Hepatocyte (in vitro differentiated cells): ENCODE measurements at regions not wholly inside any gene's neighbourhood (a gene's known extent, or its start where the extent isn't known, plus 50 kb on each side); places are given as distances from the start of the nearest gene placed in this dataset.

Experiments used
- DNase-seq: peaks from one replicate; pipeline ENCODE4 v3.0.0-alpha.2; 2016; ENCODE audit warnings: low spot score
- H2AFZ ChIP-seq: fragments of 200-600 bp; sonication (generic); 2 replicates; pipeline ENCODE4 v1.6.0; 2016; ENCODE audit warnings: antibody characterized with exemption, mild to moderate bottlenecking
- H3K27ac ChIP-seq: fragments of 200-600 bp; sonication (generic); 2 replicates; pipeline ENCODE4 v1.5.1; 2016; ENCODE audit warnings: mild to moderate bottlenecking
- H3K27me3 ChIP-seq: fragments of 200-600 bp; sonication (generic); 2 replicates; pipeline ENCODE4 v1.6.1; 2016
- H3K36me3 ChIP-seq: fragments of 200-600 bp; sonication (generic); replicated peaks from 2 replicates; pipeline ENCODE4 v1.5.1; 2016; ENCODE audit warnings: low read depth; ENCODE audit not compliant: insufficient read depth
- H3K4me1 ChIP-seq: fragments of 200-600 bp; sonication (generic); 2 replicates; pipeline ENCODE4 v1.5.1; 2016; ENCODE audit warnings: mild to moderate bottlenecking, moderate library complexity; ENCODE audit not compliant: insufficient read depth
- H3K4me2 ChIP-seq: fragments of 200-600 bp; sonication (generic); 2 replicates; pipeline ENCODE4 v1.6.0; 2016
- H3K4me3 ChIP-seq: fragments of 200-600 bp; sonication (generic); 2 replicates; pipeline ENCODE4 v1.5.1; 2016; ENCODE audit warnings: mild to moderate bottlenecking
- H3K79me2 ChIP-seq: fragments of 200-600 bp; sonication (generic); 2 replicates; pipeline ENCODE4 v1.6.0; 2017; ENCODE audit warnings: mild to moderate bottlenecking
- H3K9me2 ChIP-seq: fragments of 200-600 bp; sonication (generic); replicated peaks from 2 replicates; pipeline ENCODE4 v1.6.0; 2017; ENCODE audit warnings: mild to moderate bottlenecking; ENCODE audit not compliant: insufficient read depth
- H3K9me3 ChIP-seq: fragments of 200-600 bp; sonication (generic); 2 replicates; pipeline ENCODE4 v1.5.1; 2016; ENCODE audit warnings: low read depth, mild to moderate bottlenecking
- H4K20me1 ChIP-seq: fragments of 200-600 bp; sonication (generic); 2 replicates; pipeline ENCODE4 v1.6.0; 2016; ENCODE audit warnings: mild to moderate bottlenecking; ENCODE audit not compliant: insufficient read depth, poor library complexity, severe bottlenecking
- EZH2 ChIP-seq: fragments of 200-600 bp; sonication (generic); IDR thresholded peaks from 2 replicates; pipeline ENCODE4 v1.6.1; 2016; ENCODE audit warnings: antibody characterized with exemption, mild to moderate bottlenecking, borderline replicate concordance
- EZH2phosphoT487 ChIP-seq: fragments of 200-600 bp; sonication (generic); IDR thresholded peaks from one replicate; pipeline ENCODE4 v1.6.1; 2018; ENCODE audit warnings: antibody characterized with exemption, mild to moderate bottlenecking, low read depth, moderate library complexity; ENCODE audit not compliant: unreplicated experiment, severe bottlenecking
- WGBS: methylation state at CpG from one replicate; pipeline ENCODE4 v1.1.6; 2016; ENCODE audit warnings: low lambda C conversion rate; ENCODE audit errors: missing lambda C conversion rate; 5-methylcytosine and 5-hydroxymethylcytosine counted together
- TF ChIP-seq, protein P1 (sequence below): fragments of 200-600 bp; sonication (generic); IDR thresholded peaks from 2 replicates; pipeline ENCODE4 v1.5.1; 2016; ENCODE audit warnings: antibody characterized with exemption, mild to moderate bottlenecking; ENCODE audit not compliant: poor library complexity

DNA sequence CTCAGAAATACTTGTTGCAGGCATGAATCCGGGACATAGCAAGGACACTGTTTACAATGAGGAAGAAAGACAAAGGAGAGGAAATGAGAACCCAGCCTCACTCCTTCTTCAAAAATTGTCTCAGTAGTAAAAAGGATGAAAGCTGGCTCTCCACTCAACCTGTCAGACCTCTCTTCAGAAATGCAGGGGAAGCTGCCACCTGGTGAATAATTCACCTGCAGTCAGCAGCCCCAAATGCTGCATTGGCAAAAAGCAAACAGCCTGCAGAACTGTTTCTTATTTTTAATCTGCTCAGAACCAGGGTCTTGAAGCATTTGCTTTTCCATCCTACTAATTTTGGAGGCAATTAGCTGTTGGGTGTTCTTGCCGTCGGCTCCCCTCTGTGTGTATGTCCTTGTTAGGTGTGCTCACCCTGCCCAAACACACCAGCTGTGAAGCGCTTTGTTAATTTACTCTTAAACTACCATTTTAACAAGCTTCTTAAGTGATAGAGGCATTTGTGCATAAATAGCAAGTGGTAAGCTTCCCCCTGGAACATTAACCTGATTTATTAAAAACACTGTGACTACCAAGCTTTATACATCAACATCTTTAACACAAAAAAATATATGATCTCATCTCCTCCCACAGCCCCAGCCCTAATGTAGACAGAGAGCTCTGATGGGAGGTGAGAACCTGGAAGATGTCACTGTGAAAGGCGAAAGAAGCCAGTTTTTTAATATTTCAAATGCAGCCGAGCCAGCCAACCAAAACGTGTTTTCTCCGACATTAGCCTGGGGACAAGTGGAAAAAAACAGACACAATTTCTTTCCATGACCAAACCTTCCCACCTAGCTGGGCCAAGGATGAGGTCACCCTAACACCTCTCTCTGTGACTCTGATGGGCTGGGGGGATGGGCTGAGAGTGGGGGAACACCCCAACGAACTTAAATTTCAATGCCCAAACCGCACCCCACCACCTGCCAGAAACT is 451.0 kb upstream of the SULF2 start:
- no peaks in the 10 kb centered on the region for H3K9me2 ChIP-seq
- H2AFZ ChIP-seq, result no peak overlapping the region
- 62% methylated on average over 10 of the region's 10 CpGs for WGBS
- H3K36me3 ChIP-seq, result no peaks in the 10 kb centered on the region
- no peaks in the 10 kb centered on the region for H3K4me1 ChIP-seq
- TF ChIP-seq EZH2phosphoT487 (no peak), EZH2 (no peak)
- TF ChIP-seq, protein P1, sequence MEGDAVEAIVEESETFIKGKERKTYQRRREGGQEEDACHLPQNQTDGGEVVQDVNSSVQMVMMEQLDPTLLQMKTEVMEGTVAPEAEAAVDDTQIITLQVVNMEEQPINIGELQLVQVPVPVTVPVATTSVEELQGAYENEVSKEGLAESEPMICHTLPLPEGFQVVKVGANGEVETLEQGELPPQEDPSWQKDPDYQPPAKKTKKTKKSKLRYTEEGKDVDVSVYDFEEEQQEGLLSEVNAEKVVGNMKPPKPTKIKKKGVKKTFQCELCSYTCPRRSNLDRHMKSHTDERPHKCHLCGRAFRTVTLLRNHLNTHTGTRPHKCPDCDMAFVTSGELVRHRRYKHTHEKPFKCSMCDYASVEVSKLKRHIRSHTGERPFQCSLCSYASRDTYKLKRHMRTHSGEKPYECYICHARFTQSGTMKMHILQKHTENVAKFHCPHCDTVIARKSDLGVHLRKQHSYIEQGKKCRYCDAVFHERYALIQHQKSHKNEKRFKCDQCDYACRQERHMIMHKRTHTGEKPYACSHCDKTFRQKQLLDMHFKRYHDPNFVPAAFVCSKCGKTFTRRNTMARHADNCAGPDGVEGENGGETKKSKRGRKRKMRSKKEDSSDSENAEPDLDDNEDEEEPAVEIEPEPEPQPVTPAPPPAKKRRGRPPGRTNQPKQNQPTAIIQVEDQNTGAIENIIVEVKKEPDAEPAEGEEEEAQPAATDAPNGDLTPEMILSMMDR, result no peak
- H3K4me3 ChIP-seq, result no peak overlapping the region
- no peaks in the 10 kb centered on the region for H3K9me3 ChIP-seq
- no peak overlapping the region for H3K27ac ChIP-seq
- no peaks in the 10 kb centered on the region for H3K79me2 ChIP-seq
- H3K27me3 ChIP-seq, result no peaks in the 10 kb centered on the region
- DNase-seq, result peak; percentile 20
- no peak overlapping the region for H3K4me2 ChIP-seq
- H4K20me1 ChIP-seq, result no peaks in the 10 kb centered on the region

DNA sequence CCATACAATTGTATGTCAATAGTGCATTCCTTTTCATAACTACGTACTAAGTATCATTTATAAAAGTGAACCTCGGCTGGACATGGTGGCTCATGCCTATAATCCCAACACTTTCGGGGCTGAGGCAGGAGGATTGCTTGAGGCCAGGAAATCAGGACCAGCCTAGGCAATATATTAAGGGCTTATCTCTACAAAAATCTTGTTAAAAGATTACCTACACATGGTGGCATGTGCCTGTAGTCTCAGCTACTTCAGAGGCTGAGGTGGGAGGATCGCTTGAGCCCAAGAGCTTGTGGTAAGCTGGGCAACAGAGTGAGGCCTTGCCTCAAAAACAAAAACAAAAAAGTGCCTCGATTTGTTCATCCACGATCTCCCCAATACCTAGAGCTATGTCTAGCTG is 449.7 kb upstream of the SULF2 start:
- Histone ChIP-seq H3K9me3 (no peaks in the 10 kb centered on the region), H3K27me3 (no peaks in the 10 kb centered on the region), H3K4me2 (no peak overlapping the region), H3K9me2 (no peaks in the 10 kb centered on the region), H3K27ac (no peak overlapping the region), H3K4me3 (no peak overlapping the region), H3K4me1 (no peaks in the 10 kb centered on the region), H3K36me3 (no peaks in the 10 kb centered on the region), H4K20me1 (no peaks in the 10 kb centered on the region), H2AFZ (no peak overlapping the region), H3K79me2 (no peaks in the 10 kb centered on the region)
- WGBS, result 77% methylated on average over 6 of the region's 6 CpGs
- no peak for DNase-seq
- TF ChIP-seq EZH2 (no peak), EZH2phosphoT487 (no peak)
- TF ChIP-seq, protein P1, result no peak

DNA sequence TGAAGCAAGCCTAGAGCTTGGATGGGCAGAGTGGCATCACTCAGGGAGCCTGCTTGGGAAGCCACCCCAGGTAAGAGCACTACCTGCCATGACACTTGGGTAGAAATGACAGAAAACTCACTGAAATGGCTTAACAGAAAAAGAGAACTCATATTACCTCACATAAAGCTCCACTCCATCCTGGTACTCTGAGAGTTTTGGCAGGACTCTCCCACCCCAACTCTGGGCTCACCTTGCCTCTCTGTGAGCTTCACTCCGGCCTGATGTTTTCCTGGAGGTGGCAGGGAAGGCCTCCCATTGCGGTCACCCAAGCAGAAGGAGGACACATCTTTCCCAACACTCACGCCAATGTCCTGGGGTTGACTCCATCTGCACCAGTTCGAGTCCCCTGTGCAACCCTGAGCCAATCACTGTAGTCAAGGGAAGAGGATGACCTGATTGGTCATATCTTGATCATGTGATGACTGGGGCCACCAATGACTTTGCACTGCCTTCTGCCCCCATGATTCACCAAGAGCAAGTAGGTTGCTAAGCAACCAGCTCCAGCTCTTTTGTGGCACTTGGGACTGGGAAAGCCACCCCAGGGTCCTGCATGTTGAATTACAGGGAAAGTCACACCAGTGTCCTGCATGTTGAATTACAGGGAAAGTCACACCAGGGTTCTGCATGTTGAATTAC is 446.1 kb upstream of the SULF2 start:
- H3K9me3 ChIP-seq, result no peaks in the 10 kb centered on the region
- DNase-seq, result no peak
- H3K4me2 ChIP-seq, result no peak overlapping the region
- H3K9me2 ChIP-seq, result no peaks in the 10 kb centered on the region
- no peak overlapping the region for H3K27ac ChIP-seq
- no peaks in the 10 kb centered on the region for H3K4me1 ChIP-seq
- no peaks in the 10 kb centered on the region for H4K20me1 ChIP-seq
- 85% methylated on average over 4 of the region's 4 CpGs for WGBS
- no peak overlapping the region for H3K4me3 ChIP-seq
- TF ChIP-seq EZH2phosphoT487, result no peak
- TF ChIP-seq, protein P1, result no peak
- no peak for TF ChIP-seq EZH2
- H2AFZ ChIP-seq, result no peak overlapping the region
- H3K79me2 ChIP-seq, result no peaks in the 10 kb centered on the region
- H3K36me3 ChIP-seq, result no peaks in the 10 kb centered on the region
- H3K27me3 ChIP-seq, result no peaks in the 10 kb centered on the region
